Ovary (tissue), 7 donors: ENCODE measurements at regions not wholly inside any gene's neighbourhood (a gene's known extent, or its start where the extent isn't known, plus 50 kb on each side); places are given as distances from the start of the nearest gene placed in this dataset.

Experiments used
- DNase-seq, 5 donors: peaks; one replicate each; pipeline ENCODE4 v3.0.0-alpha.2; 2019 to 2020
- H3K27ac ChIP-seq, 2 donors: fragments of 200-600 bp; one replicate each; pipeline versions ENCODE4 v1.5.1 to v1.8.0; 2019 to 2022
- H3K27me3 ChIP-seq: fragments of 200-600 bp; one replicate; pipeline ENCODE4 v1.8.0; 2022
- H3K36me3 ChIP-seq: fragments of 200-600 bp; sonication (generic); one replicate; pipeline ENCODE4 v1.5.1; 2019
- H3K4me1 ChIP-seq: one replicate; pipeline ENCODE4 v1.8.1; 2013; ENCODE audit warnings: mild to moderate bottlenecking, moderate library complexity; ENCODE audit not compliant: insufficient read depth
- H3K4me3 ChIP-seq: fragments of 200-600 bp; sonication (generic); one replicate; pipeline ENCODE4 v1.5.1; 2017
- H3K9me3 ChIP-seq, 2 donors: fragments of 200-600 bp in 1 of 2; sonication (generic) in 1 of 2; one replicate each; pipeline versions ENCODE4 v1.5.1 to v1.8.1; 2013 to 2019; ENCODE audit warnings: mild to moderate bottlenecking in 1 of 2, moderate library complexity in 1 of 2
- CTCF ChIP-seq, 3 donors: fragments of 450-650 bp in 2 of 3; fragments of 200-600 bp in 1 of 3; IDR thresholded peaks; one replicate each; pipeline versions ENCODE4 v1.5.1 to v1.8.0; 2016 to 2022; ENCODE audit warnings: antibody characterized with exemption in 3 of 3, mild to moderate bottlenecking in 1 of 3
- EP300 ChIP-seq: sonication (generic); formaldehyde crosslinking; IDR thresholded peaks from one replicate; pipeline ENCODE4 v1.6.1; 2017; ENCODE audit warnings: antibody characterized with exemption
- POLR2A ChIP-seq: fragments of 450-650 bp; IDR thresholded peaks from one replicate; pipeline ENCODE4 v1.6.1; 2017; ENCODE audit warnings: antibody characterized with exemption, mild to moderate bottlenecking, moderate library complexity
- WGBS, 3 donors: extraction: QIAGEN DNeasy Blood & Tissue Kit in 1 of 3; methylation state at CpG; one replicate each; pipeline versions ENCODE4 v1.1.5 to v1.1.7; 2013 to 2017; 5-methylcytosine and 5-hydroxymethylcytosine counted together
- intact Hi-C, 4 donors: fragments of 100-400 bp; cut with DNase I; formaldehyde crosslinking; loops; one replicate each; pipeline versions ENCODE4 v1.11.0 to v1.15.1; 2022 to 2023
- donor health status: DM: no; HTN: no; CAD: no; lungs with moderate emphysema.
- donor health status: DM: no; HTN: no; CAD: no.
- donor health status: Bipolar disorder and iron deficiency.
- donor health status: DM: no; HTN: no; CAD: no.
- donor health status: DM: yes; HTN: yes; CAD: no.

GRCh38 chr2:24439971-24440340, 51.1 kb upstream of the NCOA1 start:
- H3K27ac ChIP-seq, result no peak overlapping the region
- TF ChIP-seq POLR2A, result no peak
- no peak for TF ChIP-seq EP300
- TF ChIP-seq CTCF (IDR thresholded peaks at IDR 0.05), result no peak
- no peak overlapping the region for H3K4me3 ChIP-seq
- no peaks in the 10 kb centered on the region for H3K27me3 ChIP-seq
- no peak for DNase-seq
- H3K4me1 ChIP-seq, result peaks cover 7% of the 10 kb centered on the region
- 80 to 86% (median 81%) methylated on average over 3 of the region's 3 CpGs for WGBS, 3 donors
- intact Hi-C loops, result no loop called here
- H3K9me3 ChIP-seq, result no peaks in the 10 kb centered on the region
- H3K36me3 ChIP-seq, result no peaks in the 10 kb centered on the region

GRCh38 chr2:24439280-24439970, 51.6 kb upstream of the NCOA1 start:
- Histone ChIP-seq H3K9me3 (no peaks in the 10 kb centered on the region), H3K27ac (no peak overlapping the region), H3K4me1 (peaks cover 8% of the 10 kb centered on the region), H3K4me3 (no peak overlapping the region), H3K36me3 (no peaks in the 10 kb centered on the region), H3K27me3 (no peaks in the 10 kb centered on the region)
- 86 to 93% (median 91%) methylated on average over 4 of the region's 4 CpGs for WGBS, 3 donors
- intact Hi-C loops, result no loop called here
- TF ChIP-seq CTCF (IDR thresholded peaks at IDR 0.05), result no peak
- no peak for TF ChIP-seq POLR2A
- TF ChIP-seq EP300, result no peak
- no peak for DNase-seq

- H3K9me3 ChIP-seq, result no peaks in the 10 kb centered on the region
- H3K4me3 ChIP-seq, result no peak overlapping the region
- no peak for TF ChIP-seq CTCF (IDR thresholded peaks at IDR 0.05)
- no peak for TF ChIP-seq EP300
- TF ChIP-seq POLR2A, result no peak
- no peak for DNase-seq
- no peak overlapping the region for H3K27ac ChIP-seq
- intact Hi-C loops, result no loop called here
- H3K4me1 ChIP-seq, result peaks cover 8% of the 10 kb centered on the region
- H3K36me3 ChIP-seq, result no peaks in the 10 kb centered on the region
- H3K27me3 ChIP-seq, result no peaks in the 10 kb centered on the region
Measured at GRCh38 chr2:24438106-24438505, 52.9 kb upstream of the NCOA1 start.

GRCh38 chr2:24435391-24436316, 55.4 kb upstream of the NCOA1 start:
- TF ChIP-seq EP300 (no peak), POLR2A (no peak), CTCF (IDR thresholded peaks at IDR 0.05) (no peak)
- Histone ChIP-seq H3K4me1 (peaks cover 8% of the 10 kb centered on the region), H3K9me3 (no peaks in the 10 kb centered on the region), H3K27me3 (no peaks in the 10 kb centered on the region), H3K27ac (peak overlapping the region in 1 of 2 donors; percentile 42), H3K36me3 (no peaks in the 10 kb centered on the region), H3K4me3 (no peak overlapping the region)
- intact Hi-C loops, result no loop called here
- WGBS, 3 donors, result 16 to 28% (median 25%) methylated on average over 13 of the region's 13 CpGs
- DNase-seq, result peak; percentile 62 to 80 (median 75)
